ENCODE measurements at regions not wholly inside any gene's neighbourhood (a gene's known extent, or its start where the extent isn't known, plus 50 kb on each side); places are given as distances from the start of the nearest gene placed in this dataset.

GRCh38 chr4:132056496-132056895 lies 1092.6 kb upstream of the PCDH10 start:
- no peak for TF ChIP-seq POLR2A (IDR thresholded peaks at IDR 0.05)
- no peak for TF ChIP-seq CTCF (IDR thresholded peaks at IDR 0.05)
- DNase-seq = no peak

GRCh38 chr4:132059227-132059626 lies 1089.9 kb upstream of the PCDH10 start:
- Histone ChIP-seq H3K27me3 (no peaks in the 10 kb centered on the region), H3K36me3 (no peaks in the 10 kb centered on the region), H3K9me3 (no peaks in the 10 kb centered on the region), H3K4me3 (no peak overlapping the region), H3K27ac (no peak overlapping the region), H3K4me1 (no peaks in the 10 kb centered on the region)
- TF ChIP-seq CTCF (IDR thresholded peaks at IDR 0.05) (no peak), POLR2A (IDR thresholded peaks at IDR 0.05) (no peak)
- DNase-seq = no peak

More at GRCh38 chr4:132056496-132056895, 1092.6 kb upstream of the PCDH10 start:
- no peaks in the 10 kb centered on the region for H3K4me1 ChIP-seq
- no peaks in the 10 kb centered on the region for H3K36me3 ChIP-seq
- no peaks in the 10 kb centered on the region for H3K9me3 ChIP-seq
- H3K27ac ChIP-seq = no peak overlapping the region
- no peaks in the 10 kb centered on the region for H3K27me3 ChIP-seq
- H3K4me3 ChIP-seq = no peak overlapping the region

- Histone ChIP-seq H3K9me3 (no peaks in the 10 kb centered on the region), H3K36me3 (no peaks in the 10 kb centered on the region), H3K27me3 (no peaks in the 10 kb centered on the region), H3K4me1 (no peaks in the 10 kb centered on the region), H3K4me3 (no peak overlapping the region), H3K27ac (no peak overlapping the region)
- DNase-seq = no peak
- TF ChIP-seq POLR2A (IDR thresholded peaks at IDR 0.05) = no peak
- TF ChIP-seq CTCF (IDR thresholded peaks at IDR 0.05) = no peak
Observed at GRCh38 chr4:132062611-132063239, 1086.4 kb upstream of the PCDH10 start.

GRCh38 chr4:132063829-132064228 lies 1085.3 kb upstream of the PCDH10 start:
- Histone ChIP-seq H3K36me3 (no peaks in the 10 kb centered on the region), H3K9me3 (no peaks in the 10 kb centered on the region), H3K27me3 (no peaks in the 10 kb centered on the region), H3K4me1 (no peaks in the 10 kb centered on the region), H3K4me3 (no peak overlapping the region), H3K27ac (no peak overlapping the region)
- DNase-seq = no peak
- TF ChIP-seq POLR2A (IDR thresholded peaks at IDR 0.05) (no peak), CTCF (IDR thresholded peaks at IDR 0.05) (no peak)

- no peak overlapping the region for H3K4me3 ChIP-seq
- no peaks in the 10 kb centered on the region for H3K9me3 ChIP-seq
- H3K27me3 ChIP-seq = no peaks in the 10 kb centered on the region
- no peaks in the 10 kb centered on the region for H3K36me3 ChIP-seq
- no peak overlapping the region for H3K27ac ChIP-seq
- H3K4me1 ChIP-seq = no peaks in the 10 kb centered on the region
- DNase-seq = no peak
- TF ChIP-seq CTCF (IDR thresholded peaks at IDR 0.05) = no peak
- no peak for TF ChIP-seq POLR2A (IDR thresholded peaks at IDR 0.05)
Observed at GRCh38 chr4:132065940-132066495, 1083.1 kb upstream of the PCDH10 start.

Data from Peyer's patch (tissue), 4 donors.